ENCODE measurements at regions not wholly inside any gene's neighbourhood (a gene's known extent, or its start where the extent isn't known, plus 50 kb on each side); places are given as distances from the start of the nearest gene placed in this dataset.

GRCh38 chr1:228863776-228864175, 128.5 kb downstream of the RHOU start:
- no peak for TF ChIP-seq CTCF (IDR thresholded peaks at IDR 0.05)
- no peak for TF ChIP-seq POLR2A (IDR thresholded peaks at IDR 0.05)
